GM12891 (cell line): ENCODE measurements at regions not wholly inside any gene's neighbourhood (a gene's known extent, or its start where the extent isn't known, plus 50 kb on each side); places are given as distances from the start of the nearest gene placed in this dataset.

ENCODE experiments used
- POLR2A ChIP-seq: IDR thresholded peaks from 2 replicates; pipeline ENCODE4 v1.6.1; 2011; ENCODE audit warnings: low read depth, low read length, control low read depth
- POLR2AphosphoS5 ChIP-seq: IDR thresholded peaks from 2 replicates; pipeline ENCODE4 v1.6.1; 2011; ENCODE audit warnings: low read depth, low read length, control low read depth

- no peak for TF ChIP-seq POLR2AphosphoS5
- TF ChIP-seq POLR2A: no peak
These were observed 80.7 kb downstream of the TEX29 start for GRCh38 chr13:111401151-111401550.
